NCI-H345 treated with DMSO at 0.1 percent for 48 hours (cell line): ENCODE measurements at regions not wholly inside any gene's neighbourhood (a gene's known extent, or its start where the extent isn't known, plus 50 kb on each side); places are given as distances from the start of the nearest gene placed in this dataset.

Source experiments
- DNase-seq: peaks from one replicate; lab custom pipeline; 2025; ENCODE audit not compliant: unreplicated experiment; lab: John Stamatoyannopoulos, UW

DNA sequence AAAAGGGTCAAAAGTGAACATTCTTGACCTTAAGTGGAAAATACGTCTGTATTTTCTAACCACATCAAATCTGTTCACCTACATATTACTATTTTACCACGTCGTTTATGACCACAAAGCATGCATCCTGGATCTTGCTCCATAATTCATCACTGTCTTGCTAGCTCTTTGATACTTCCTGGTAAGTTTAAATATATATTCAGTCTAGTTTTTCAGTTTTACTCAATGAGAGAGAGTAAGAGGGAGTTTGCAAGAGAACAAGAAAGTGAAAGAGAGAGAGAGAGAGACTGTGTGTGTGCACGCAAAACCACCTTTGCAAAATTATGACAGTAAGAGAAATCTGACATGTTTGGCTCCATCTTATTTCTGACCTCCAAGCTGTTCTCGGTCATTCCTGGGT lies 173.7 kb upstream of the GALNTL6 start:
- DNase-seq: no peak

DNA sequence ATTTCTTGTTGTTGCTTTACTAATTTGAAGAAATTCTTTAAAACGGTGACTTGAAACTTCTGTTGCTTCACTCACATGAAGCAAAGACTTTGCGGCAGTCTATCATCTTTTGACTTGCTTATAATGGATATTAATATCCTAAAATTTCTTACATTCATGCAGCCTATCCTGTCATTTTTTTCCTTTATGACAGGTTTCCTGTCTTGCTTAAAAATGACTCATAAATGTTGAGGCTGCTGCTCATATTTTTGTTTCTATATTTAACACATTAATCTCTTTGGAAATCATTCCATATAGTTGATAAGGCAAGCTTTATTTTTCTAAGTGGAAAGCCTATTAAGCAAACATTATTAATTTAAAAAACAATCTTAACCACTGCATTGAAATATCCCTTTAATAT lies 176.6 kb upstream of the GALNTL6 start:
- DNase-seq: no peak

DNA sequence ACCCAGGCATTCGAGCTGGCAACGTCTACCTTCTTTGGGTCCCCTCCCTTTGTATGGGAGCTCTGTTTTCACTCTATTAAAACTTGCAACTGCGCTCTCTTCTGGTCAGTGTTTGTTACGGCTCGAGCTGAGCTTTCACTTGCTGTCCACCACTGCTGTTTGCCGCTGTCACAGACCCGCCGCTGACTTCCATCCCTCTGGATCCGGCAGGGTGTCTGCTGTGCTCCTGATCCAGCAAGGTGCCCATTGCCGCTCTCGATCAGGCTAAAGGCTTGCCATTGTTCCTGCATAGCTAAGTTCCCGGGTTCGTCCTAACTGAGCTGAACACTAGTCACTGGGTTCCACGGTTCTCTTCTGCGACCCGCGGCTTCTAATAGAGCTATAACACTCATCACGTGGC lies 183.5 kb upstream of the GALNTL6 start:
- no peak for DNase-seq

DNA sequence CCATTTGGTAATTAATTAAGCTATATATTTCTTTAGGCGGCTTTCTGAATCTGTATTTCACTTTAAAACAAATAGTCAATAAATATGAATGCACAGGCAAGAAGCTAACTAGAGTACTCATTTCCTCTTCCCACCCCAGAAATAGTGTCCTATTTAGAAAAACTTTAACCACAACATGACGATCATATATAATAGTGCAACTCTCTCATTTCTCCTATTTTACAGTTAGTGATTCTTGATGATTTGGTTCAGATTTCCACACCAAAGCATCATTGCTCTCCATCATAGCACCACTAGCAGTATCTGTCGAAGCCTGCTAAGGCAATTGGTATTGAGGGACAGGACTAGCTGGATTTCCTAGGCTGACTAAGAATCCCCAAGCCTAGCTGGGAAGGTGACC lies 184.0 kb upstream of the GALNTL6 start:
- no peak for DNase-seq

DNA sequence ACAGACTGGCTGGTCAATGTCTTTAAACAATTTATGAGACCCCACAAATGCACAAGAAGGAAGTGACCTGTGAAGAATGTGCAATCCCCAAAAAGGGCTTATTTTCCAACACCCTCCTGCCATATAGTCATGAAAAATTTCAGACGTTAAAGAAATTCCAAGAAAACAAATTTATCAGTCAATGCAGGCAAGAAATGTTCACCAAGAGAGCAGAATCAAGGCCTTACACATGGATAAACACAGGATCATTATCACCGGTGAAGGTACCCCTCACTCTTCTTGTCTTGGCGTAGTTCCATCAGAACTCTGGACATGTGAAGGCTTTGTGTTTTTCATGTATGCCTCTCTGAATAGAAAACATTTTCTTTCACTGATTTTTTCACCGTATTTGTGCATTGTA lies 186.7 kb upstream of the GALNTL6 start:
- DNase-seq: no peak

DNA sequence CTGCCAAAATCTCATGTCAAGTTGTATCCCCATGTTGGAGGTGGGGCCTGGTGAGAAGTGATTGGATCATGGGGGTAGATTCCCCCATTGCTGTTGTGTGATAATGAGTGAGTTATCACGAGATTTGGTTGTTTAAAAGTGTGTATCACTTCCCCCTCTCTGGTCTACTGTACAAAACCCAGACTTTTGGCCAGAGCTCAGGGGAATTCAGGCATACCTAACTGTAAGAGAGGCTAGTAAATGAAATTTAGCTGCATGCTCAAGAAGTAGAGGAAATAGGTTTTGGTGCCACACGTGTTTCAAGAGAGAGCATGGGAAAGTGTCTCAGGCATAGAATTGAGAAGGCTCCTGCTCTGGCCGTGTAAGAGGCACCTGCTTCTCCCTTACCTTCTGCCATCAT lies 190.5 kb upstream of the GALNTL6 start:
- DNase-seq: no peak

DNA sequence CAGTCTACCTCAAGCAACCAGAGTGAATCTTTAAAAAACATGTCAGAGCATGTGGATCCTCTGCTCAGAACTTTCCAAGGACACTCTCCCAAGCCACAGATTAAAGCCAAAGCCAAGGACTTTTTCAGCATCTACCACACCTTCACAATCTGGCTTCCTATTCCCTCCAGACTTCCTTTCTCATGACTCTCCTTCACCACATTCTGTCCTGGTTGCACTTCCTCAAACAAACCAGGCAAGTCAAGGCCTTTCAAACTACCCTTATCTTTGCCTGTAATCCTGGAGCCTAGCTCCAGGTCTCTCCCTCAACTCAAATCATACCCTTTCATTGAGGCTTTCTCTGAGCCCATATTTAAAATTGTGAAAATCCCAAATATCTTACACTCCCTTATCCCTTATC lies 191.6 kb upstream of the GALNTL6 start:
- DNase-seq: no peak

DNA sequence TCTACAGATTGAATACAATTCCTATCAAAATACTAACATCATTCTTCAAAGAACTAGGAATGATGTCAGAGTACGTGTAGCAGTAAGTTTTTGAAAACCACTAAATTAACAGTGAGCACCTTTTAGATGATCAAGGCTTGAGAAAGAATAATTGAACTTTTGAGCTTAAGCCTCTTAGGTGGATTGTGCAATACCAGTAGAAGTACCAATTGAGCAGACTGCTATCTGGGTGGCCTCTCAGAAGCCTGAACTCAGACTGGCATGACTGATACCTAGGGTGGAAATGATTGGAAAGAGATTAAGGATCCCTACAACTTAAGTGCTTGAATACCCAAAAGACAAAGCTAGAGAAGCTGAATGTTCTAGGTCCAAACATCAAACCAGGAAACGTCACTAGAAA lies 200.3 kb upstream of the GALNTL6 start:
- DNase-seq: no peak

DNA sequence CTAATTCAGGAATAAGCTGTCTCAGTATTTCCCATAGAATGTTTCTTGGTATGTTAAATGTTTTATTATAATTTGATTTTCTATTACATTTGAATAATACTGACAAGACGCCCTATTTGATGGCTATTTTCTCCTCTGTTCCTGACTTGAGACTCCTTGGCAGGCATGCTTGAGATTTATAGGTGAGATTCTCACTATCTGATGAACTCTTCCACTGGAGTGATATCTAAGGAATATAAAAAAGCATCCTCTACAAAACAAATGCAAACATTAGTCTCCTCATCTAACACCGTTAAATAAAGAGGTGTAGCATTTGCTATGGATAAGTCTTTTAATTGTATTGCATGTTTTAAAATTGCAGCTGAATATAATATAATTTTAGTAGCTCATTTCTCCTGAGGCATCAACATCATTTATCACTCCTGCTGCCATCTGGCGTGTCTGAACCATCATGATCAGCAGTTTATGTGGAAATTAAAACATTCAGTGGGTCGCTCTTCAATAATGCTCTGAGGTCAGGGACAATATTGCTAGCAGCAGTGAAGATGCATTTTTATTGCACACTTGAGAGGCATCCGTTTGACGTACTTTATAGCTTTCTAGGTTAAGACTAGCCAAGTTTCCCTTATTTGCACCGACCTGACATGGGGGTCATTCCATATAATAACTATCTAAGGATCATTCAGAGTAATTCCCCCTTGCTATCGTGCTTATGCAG lies 210.4 kb upstream of the GALNTL6 start:
- DNase-seq: no peak

DNA sequence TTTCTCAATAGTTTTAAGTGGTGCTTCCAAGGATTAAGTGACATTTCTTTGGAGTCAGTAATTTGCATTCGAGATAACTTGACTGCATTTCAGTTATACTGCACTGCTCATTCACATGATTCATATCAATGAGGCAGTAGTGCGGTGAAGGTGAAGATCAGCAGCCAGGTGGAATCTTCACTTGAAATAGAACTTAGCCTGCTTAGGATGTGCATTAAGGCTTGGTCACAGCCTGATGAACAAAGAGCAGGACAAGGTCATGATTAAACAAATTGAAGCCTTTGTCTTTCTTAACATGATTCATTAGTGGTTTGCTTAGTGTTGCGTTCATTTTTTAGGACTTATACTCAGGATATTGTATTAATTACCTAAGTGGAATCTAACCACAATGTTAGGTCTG lies 212.1 kb upstream of the GALNTL6 start:
- no peak for DNase-seq

DNA sequence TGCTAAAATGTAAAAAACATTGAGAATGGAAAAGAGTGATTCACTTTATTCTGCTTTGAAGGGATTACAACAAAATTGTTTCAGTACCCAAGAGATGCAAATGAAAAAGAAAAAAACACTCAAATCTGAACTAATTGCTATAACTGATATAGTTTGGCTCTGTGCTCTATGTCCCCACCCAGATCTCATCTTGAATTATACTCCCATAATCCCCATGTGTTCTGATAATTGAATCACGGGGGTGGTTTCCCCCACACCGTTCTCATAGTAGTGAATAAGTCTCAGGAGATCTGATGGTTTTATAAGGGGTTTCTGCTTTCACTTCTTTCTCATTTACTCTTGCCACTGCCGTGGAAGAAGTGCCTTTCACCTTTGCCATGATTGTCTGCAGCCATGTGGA lies 213.6 kb upstream of the GALNTL6 start:
- no peak for DNase-seq

DNA sequence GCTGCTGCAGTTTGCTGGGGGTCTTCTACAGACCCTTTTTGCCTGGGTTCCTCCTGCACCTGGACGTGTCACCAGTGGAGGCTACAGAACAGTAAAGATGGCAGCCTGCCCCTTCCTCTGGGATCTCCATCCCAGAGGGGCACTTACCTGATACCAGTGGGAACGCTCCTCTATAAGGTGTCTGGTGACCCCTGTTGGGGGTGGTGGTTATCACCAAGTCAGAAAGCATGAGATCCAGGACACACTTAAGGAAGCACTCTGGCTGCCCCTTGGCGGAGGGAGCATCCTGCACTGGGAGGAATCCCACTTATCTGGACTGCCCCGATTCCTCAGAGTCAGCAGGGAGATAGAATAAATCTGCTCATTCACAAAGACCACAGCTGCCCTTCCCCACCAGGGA lies 218.9 kb upstream of the GALNTL6 start:
- no peak for DNase-seq

DNA sequence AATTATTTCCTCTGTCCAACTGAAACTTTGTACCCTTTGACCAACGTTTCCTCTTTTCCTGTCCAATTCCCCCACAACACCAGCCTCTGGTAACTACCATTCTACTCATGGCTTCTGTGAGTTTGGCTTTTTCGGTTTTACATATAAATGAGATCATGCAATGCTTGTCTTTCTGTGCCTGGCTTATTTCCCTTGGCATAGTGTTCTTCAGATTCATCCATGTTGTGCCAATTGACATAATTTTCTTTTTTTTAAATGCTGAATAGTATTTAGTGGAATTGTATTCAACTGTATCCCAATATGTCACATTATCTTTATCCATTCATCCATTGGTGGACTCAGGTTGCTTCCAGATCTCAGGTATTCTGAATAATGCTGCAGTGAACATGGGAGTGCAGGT lies 222.5 kb upstream of the GALNTL6 start:
- DNase-seq: no peak

DNA sequence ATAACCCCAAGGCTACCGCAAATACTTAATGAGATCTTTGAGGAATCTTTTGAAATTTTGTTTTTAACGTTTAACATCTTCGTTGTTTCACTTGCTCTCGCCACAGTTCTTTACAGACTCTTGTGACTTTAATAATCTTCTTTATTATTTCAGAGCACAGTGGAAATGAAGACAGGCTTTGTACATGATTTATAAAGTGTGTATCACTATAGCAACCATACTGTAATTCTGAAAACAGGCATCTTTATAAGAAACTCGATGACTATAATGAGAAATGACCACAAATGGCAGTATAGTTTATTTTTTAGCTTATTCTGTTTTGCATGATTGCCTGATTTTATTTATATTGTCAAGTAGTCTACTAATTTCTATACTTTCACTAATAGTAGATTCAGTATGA lies 224.4 kb upstream of the GALNTL6 start:
- no peak for DNase-seq

DNA sequence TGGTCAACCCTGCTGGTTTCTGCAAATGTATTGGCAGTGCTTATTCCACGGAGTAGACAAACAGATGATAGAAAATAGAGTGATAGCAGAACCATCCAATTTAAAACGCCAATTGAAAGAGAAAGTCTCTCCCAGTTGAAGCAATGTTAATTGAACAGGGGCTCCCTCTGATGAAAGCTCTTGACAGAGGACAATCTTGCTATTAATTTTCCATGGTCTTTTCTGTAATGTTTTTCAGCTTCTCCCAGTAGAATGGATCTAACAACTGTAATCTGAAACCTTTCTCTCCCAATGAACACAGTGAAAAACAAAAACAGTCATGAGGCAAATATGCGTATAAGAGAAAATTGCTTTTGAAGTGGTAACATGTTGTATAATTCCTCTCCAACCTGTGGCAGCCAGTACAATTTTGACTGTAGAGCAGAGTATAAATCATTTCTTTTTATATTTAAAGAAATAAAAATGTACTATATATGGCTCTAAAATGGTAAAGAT lies 225.1 kb upstream of the GALNTL6 start:
- no peak for DNase-seq

DNA sequence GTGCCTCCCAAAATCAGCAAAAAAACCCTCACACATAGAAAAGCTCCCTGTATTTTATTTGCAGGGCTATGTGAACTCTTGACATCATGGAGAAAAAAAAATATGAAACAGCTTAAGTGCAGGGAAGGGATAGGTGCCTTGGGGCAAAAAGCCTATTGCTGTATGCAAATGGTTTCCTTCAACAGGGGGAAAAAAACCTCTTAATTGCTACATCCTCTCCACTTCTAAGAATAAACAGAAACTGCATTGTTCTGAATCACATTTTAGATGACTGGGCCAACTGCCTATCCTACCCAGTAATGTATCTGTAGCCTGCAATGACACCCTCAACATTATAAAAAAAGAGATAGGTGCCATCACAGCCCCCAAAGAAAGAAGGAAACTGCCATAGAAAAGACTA lies 229.4 kb upstream of the GALNTL6 start:
- no peak for DNase-seq

DNA sequence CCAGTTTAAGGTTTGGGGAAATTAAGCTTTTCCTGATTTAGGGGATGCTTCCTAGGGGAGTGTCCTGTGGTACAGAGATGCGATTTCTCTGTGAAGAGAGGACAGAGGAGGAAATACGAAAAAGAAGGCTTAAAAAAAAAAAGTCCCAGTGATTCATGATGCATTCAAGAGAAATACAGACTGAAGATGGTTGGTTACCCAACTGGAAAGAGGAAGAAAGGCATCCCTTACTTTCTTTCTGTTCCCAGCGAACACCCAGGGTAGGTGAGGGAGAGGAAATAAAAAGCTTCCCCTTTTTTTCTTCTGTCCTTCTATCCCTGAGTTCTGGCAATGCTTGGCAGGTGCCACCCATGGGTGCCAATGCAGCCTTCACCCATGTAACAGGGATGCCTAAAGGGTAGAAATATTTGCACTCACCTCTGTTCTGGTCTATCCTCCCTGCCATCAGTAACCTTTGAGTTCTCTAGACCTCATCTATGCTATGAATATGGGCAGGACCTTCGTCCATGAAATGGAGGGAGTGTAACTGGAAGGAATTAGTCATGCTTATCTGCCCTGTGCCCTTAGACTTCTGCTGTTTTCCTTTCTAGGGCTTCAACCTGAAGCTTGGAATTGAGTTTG lies 230.1 kb upstream of the GALNTL6 start:
- no peak for DNase-seq

DNA sequence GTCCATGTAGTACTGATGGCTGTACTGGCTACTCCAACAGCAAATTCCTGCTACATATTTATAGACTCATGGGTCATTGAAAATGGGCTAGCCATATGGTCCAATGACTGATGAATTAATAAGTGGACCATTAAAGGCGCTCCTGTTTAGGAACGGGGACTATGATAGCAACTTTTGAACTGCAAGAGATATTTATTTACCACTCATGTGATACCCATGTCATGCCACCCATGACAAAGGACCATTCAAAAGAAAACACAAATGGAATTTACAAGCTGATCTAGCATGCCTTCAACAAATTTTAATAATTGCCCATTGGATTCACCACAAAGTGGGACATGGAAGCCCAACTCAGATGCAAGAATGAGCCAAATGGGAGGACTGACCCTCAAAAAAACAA lies 240.0 kb upstream of the GALNTL6 start:
- DNase-seq: no peak

DNA sequence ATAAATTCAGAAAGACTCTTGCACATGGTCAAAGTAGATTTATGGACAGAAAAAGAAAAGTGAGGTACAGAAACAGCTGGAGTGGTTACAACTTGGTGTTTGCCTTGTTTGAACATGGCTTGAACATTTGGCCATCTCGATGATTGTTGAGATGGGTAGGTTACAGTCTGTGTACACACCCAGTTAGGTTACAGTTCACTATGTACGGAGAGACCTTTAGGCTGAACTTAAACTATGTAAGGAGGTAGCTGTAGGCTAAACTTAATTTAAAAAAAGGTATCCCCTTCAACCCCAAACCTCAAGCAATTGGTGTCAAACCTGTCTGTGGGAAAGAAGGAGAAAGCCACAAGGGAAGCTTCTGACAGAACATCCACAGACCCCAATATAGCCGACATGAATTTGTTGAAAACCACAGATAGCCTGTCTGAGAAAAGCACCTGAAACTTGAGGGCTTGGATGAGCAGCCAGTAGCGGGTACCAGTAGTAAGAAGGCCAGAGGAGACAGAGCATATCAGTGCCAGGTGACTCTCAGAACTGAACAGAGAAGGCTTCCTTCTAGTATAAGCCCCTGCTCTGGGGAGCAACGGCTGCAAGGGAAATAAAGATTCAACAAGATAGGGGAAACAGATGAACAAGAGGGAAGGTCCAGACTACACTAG lies 247.9 kb upstream of the GALNTL6 start:
- DNase-seq: no peak

DNA sequence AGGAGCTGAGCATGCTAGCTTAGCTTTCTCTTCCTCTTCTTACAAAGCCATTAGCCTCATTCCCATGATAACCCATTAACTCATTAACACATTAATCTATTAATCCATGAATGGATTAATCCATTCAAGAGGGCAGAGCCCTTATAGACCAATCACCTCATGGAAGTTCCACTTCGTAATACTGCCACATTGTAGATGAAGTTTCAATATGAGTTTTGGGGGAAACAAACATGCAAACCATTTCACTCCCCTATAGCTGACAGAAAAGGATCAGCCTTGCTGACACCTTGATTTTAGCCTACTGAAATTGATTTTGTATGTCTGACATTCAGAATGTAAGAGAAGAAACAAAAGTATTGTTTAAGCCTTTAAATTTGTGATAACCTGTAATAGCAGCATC lies 251.8 kb upstream of the GALNTL6 start:
- DNase-seq: no peak

DNA sequence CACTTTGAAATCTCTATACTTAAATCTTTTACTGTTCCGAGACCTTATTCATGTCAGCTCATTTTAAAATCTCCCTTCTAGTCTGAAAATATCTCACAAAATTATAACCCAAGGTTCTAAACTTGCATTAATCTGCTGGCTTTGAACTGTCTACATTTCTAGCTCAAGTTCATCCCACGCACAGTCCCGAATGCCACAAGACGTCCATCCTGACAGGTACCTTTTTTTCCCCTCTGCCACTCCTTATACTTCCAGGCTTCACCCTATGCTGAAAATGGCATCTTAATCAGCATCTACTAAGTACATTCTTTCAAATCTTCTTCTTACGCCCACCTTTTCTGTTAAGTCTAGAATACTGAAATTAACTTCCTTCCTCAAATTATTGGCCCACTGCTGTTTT lies 259.2 kb upstream of the GALNTL6 start:
- no peak for DNase-seq

DNA sequence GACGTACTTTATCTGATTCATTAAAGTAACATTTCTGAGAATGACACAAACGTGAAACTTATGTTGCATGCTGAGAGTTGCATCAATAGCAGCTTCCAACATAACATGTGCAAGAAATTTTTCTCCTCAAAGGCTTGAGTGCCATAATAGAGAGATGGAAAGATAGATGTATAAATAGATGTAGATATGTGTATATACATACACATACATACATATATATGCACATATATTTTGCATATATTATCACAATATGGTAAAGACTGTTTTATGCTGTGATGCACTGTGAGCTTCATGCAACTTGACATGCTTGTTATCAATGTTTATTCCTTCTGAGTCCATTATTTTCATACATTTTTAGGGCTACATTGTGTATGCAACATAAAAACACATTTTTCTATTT lies 270.6 kb upstream of the GALNTL6 start:
- DNase-seq: no peak
